Activated CD8-positive, alpha-beta memory T cell treated with anti-CD3 and anti-CD28 coated beads, Interleukin-2, amount 50 U/mL, for 1 hour (primary cell): ENCODE measurements at regions not wholly inside any gene's neighbourhood (a gene's known extent, or its start where the extent isn't known, plus 50 kb on each side); places are given as distances from the start of the nearest gene placed in this dataset.

Experiments
- DNase-seq: peaks from one replicate; pipeline ENCODE4 v3.0.0-alpha.2; 2020; ENCODE audit errors: extremely low read depth

GRCh38 chr15:70473581-70474370 is 289.6 kb downstream of the UACA start:
- DNase-seq = no peak

GRCh38 chr15:70471517-70471916 is 291.8 kb downstream of the UACA start:
- no peak for DNase-seq

GRCh38 chr15:70470556-70471191 is 292.7 kb downstream of the UACA start:
- DNase-seq = no peak

- DNase-seq = no peak
These were observed 293.5 kb downstream of the UACA start for GRCh38 chr15:70469651-70470555.

- no peak for DNase-seq
These were observed 294.2 kb downstream of the UACA start for GRCh38 chr15:70469182-70469581.

- no peak for DNase-seq
These were observed 296.3 kb downstream of the UACA start for GRCh38 chr15:70466895-70467529.

GRCh38 chr15:70466305-70466704 is 297.1 kb downstream of the UACA start:
- DNase-seq = no peak

GRCh38 chr15:70465812-70466211 is 297.5 kb downstream of the UACA start:
- DNase-seq = no peak

GRCh38 chr15:70463453-70463834 is 299.9 kb downstream of the UACA start:
- no peak for DNase-seq

GRCh38 chr15:70461992-70462391 is 301.4 kb downstream of the UACA start:
- DNase-seq = no peak

GRCh38 chr15:70461017-70461416 is 302.3 kb downstream of the UACA start:
- no peak for DNase-seq

GRCh38 chr15:70459312-70459711 is 304.0 kb downstream of the UACA start:
- no peak for DNase-seq

GRCh38 chr15:70453766-70454165 is 309.6 kb downstream of the UACA start:
- DNase-seq = no peak

- DNase-seq = no peak
These were observed 310.1 kb downstream of the UACA start for GRCh38 chr15:70453238-70453637.

- no peak for DNase-seq
These were observed 311.3 kb downstream of the UACA start for GRCh38 chr15:70451821-70452653.

GRCh38 chr15:70450142-70450443 is 313.3 kb downstream of the UACA start:
- DNase-seq = no peak

- no peak for DNase-seq
These were observed 313.8 kb downstream of the UACA start for GRCh38 chr15:70449311-70450141.

GRCh38 chr15:70447928-70448698 is 315.2 kb downstream of the UACA start:
- no peak for DNase-seq

GRCh38 chr15:70447521-70447920 is 315.8 kb downstream of the UACA start:
- no peak for DNase-seq

- DNase-seq = no peak
These were observed 316.3 kb downstream of the UACA start for GRCh38 chr15:70447081-70447480.
